ENCODE measurements at regions not wholly inside any gene's neighbourhood (a gene's known extent, or its start where the extent isn't known, plus 50 kb on each side); places are given as distances from the start of the nearest gene placed in this dataset.

DNA sequence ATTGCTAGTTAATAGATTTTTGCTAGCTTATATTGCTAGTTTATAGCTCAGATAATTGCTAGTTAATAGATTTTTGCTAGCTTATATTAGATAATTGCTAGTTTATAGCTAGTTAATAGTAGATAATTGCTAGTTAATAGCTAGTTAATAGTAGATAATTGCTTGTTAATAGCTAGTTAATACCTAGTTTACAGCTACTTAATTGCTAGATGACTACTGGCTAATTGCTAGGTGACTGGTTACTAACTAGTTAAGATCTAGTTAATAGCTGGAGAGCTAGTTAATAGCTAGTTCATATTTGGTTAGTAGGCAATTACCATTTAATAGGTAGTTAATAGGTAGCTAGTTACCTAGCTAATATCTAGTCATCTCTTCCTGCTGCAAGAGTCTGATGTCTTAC, 633.8 kb upstream of the CT83 start:
- no peaks in the 10 kb centered on the region for H3K27me3 ChIP-seq (ENCODE audit: control insufficient read depth, insufficient read depth, low read length, poor library complexity, severe bottlenecking)
- peaks cover 5% of the 10 kb centered on the region for H3K9me3 Mint-ChIP-seq
- peaks cover 45% of the 10 kb centered on the region for H3K9me3 ChIP-seq (ENCODE audit: control insufficient read depth, low read length)
- H3K36me3 ChIP-seq (ENCODE audit: control insufficient read depth, insufficient read depth, low read length), result no peaks in the 10 kb centered on the region
- no peak overlapping the region for H3K27ac Mint-ChIP-seq
- no peaks in the 10 kb centered on the region for H3K27me3 Mint-ChIP-seq (ENCODE audit: insufficient read depth)
- H3K36me3 Mint-ChIP-seq (ENCODE audit: low read depth), result no peaks in the 10 kb centered on the region
- no peak for DNase-seq
- no peak overlapping the region for H3K4me3 Mint-ChIP-seq
- TF ChIP-seq, protein P1, sequence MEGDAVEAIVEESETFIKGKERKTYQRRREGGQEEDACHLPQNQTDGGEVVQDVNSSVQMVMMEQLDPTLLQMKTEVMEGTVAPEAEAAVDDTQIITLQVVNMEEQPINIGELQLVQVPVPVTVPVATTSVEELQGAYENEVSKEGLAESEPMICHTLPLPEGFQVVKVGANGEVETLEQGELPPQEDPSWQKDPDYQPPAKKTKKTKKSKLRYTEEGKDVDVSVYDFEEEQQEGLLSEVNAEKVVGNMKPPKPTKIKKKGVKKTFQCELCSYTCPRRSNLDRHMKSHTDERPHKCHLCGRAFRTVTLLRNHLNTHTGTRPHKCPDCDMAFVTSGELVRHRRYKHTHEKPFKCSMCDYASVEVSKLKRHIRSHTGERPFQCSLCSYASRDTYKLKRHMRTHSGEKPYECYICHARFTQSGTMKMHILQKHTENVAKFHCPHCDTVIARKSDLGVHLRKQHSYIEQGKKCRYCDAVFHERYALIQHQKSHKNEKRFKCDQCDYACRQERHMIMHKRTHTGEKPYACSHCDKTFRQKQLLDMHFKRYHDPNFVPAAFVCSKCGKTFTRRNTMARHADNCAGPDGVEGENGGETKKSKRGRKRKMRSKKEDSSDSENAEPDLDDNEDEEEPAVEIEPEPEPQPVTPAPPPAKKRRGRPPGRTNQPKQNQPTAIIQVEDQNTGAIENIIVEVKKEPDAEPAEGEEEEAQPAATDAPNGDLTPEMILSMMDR (conservative IDR thresholded peaks at IDR 0.05), result no peak
- no peak overlapping the region for H3K27ac ChIP-seq (ENCODE audit: low read depth, low read length)
- H3K4me1 Mint-ChIP-seq, result no peaks in the 10 kb centered on the region
- no peaks in the 10 kb centered on the region for H3K4me1 ChIP-seq (ENCODE audit: control insufficient read depth, insufficient read depth, low read length)
- no peak overlapping the region for H3K4me3 ChIP-seq (ENCODE audit: low read length)
- H3K9ac ChIP-seq (ENCODE audit: extremely low read depth, low read length, poor library complexity, severe bottlenecking), result no peak overlapping the region

DNA sequence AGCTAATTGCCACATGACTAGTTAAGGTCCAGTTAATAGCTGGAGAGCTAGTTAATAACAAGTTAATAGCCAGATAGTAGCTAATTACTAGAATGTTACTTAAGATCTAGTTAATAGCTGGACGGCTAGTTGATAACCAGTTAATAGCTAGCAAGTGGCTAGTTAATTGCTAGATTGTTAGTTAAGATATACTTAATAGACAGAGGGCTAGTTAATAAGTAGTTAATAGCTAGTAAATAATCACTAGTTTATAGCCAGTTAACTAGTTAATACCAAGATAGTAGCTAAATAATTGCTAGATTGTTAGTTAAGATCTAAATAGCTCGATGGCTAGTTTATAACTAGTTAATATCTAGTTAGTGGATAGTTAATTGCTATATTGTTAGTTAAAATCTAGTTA, 632.6 kb upstream of the CT83 start:
- no peak overlapping the region for H3K27ac ChIP-seq (ENCODE audit: low read depth, low read length)
- no peaks in the 10 kb centered on the region for H3K4me1 ChIP-seq (ENCODE audit: control insufficient read depth, insufficient read depth, low read length)
- TF ChIP-seq, protein P1 (conservative IDR thresholded peaks at IDR 0.05), result no peak
- DNase-seq, result no peak
- Mint-ChIP-seq H3K9me3 (peaks cover 5% of the 10 kb centered on the region), H3K36me3 (ENCODE audit: low read depth) (no peaks in the 10 kb centered on the region), H3K27ac (no peak overlapping the region), H3K4me1 (no peaks in the 10 kb centered on the region), H3K27me3 (ENCODE audit: insufficient read depth) (no peaks in the 10 kb centered on the region), H3K4me3 (no peak overlapping the region)
- 91% methylated on average over 2 of the region's 2 CpGs; no CpG with 5 or more reads in 1 of the 2 experiments for WGBS, 2 experiments (ENCODE audit: insufficient coverage in 1 of 2, insufficient read length in 1 of 2)
- no peaks in the 10 kb centered on the region for H3K27me3 ChIP-seq (ENCODE audit: control insufficient read depth, insufficient read depth, low read length, poor library complexity, severe bottlenecking)
- H3K4me3 ChIP-seq (ENCODE audit: low read length), result no peak overlapping the region
- H3K9ac ChIP-seq (ENCODE audit: extremely low read depth, low read length, poor library complexity, severe bottlenecking), result no peak overlapping the region
- peaks cover 45% of the 10 kb centered on the region for H3K9me3 ChIP-seq (ENCODE audit: control insufficient read depth, low read length)
- no peaks in the 10 kb centered on the region for H3K36me3 ChIP-seq (ENCODE audit: control insufficient read depth, insufficient read depth, low read length)

DNA sequence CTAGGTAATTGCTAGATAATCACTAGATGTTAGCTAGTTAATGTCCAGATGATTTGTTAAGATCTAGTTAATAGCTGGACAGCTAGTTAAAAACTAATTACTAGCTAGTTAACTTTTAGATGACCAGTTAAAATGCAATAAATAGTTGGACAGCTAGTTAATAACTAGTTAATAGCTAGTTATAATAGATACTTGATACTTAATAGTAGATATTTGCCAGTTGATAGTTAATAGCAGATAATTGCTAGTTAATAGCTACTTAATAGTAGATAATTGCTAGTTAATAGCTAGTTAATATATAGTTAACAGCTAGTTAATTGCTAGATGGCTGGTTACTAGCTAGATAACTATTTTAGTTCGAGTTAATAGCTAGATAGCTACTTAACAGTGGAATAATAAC, 631.4 kb upstream of the CT83 start:
- H3K36me3 Mint-ChIP-seq (ENCODE audit: low read depth), result no peaks in the 10 kb centered on the region
- H3K27ac ChIP-seq (ENCODE audit: low read depth, low read length), result no peak overlapping the region
- no peaks in the 10 kb centered on the region for H3K4me1 ChIP-seq (ENCODE audit: control insufficient read depth, insufficient read depth, low read length)
- H3K9me3 Mint-ChIP-seq, result peaks cover 5% of the 10 kb centered on the region
- no CpG with 5 or more reads among the region's 1 CpG for WGBS, 2 experiments (ENCODE audit: insufficient coverage in 1 of 2, insufficient read length in 1 of 2)
- H3K27ac Mint-ChIP-seq, result no peak overlapping the region
- DNase-seq, result no peak
- peaks cover 45% of the 10 kb centered on the region for H3K9me3 ChIP-seq (ENCODE audit: control insufficient read depth, low read length)
- no peaks in the 10 kb centered on the region for H3K4me1 Mint-ChIP-seq
- H3K27me3 Mint-ChIP-seq (ENCODE audit: insufficient read depth), result no peaks in the 10 kb centered on the region
- no peak overlapping the region for H3K4me3 Mint-ChIP-seq
- no peak overlapping the region for H3K9ac ChIP-seq (ENCODE audit: extremely low read depth, low read length, poor library complexity, severe bottlenecking)
- peak overlapping the region; percentile 53 for H3K4me3 ChIP-seq (ENCODE audit: low read length)
- no peaks in the 10 kb centered on the region for H3K27me3 ChIP-seq (ENCODE audit: control insufficient read depth, insufficient read depth, low read length, poor library complexity, severe bottlenecking)
- no peaks in the 10 kb centered on the region for H3K36me3 ChIP-seq (ENCODE audit: control insufficient read depth, insufficient read depth, low read length)
- TF ChIP-seq, protein P1 (conservative IDR thresholded peaks at IDR 0.05), result no peak
